Esophagus squamous epithelium (tissue), 4 donors: ENCODE measurements at regions not wholly inside any gene's neighbourhood (a gene's known extent, or its start where the extent isn't known, plus 50 kb on each side); places are given as distances from the start of the nearest gene placed in this dataset.

Experiments
- POLR2A ChIP-seq, 4 donors: fragments of 450-650 bp; IDR thresholded peaks; one replicate each; pipeline ENCODE4 v1.6.1; 2017; ENCODE audit warnings: antibody characterized with exemption in 4 of 4, mild to moderate bottlenecking in 4 of 4, moderate library complexity in 3 of 4
- TF ChIP-seq, protein P1 (sequence below), 6 experiments: fragments of 450-650 bp in 4 of 6; fragments of 200-600 bp in 2 of 6; sonication (generic) in 2 of 6; IDR thresholded peaks; one replicate each; pipeline ENCODE4 v1.5.1; 2016 to 2019; ENCODE audit warnings: antibody characterized with exemption in 6 of 6, mild to moderate bottlenecking in 4 of 6, moderate library complexity in 4 of 6

- TF ChIP-seq, protein P1, sequence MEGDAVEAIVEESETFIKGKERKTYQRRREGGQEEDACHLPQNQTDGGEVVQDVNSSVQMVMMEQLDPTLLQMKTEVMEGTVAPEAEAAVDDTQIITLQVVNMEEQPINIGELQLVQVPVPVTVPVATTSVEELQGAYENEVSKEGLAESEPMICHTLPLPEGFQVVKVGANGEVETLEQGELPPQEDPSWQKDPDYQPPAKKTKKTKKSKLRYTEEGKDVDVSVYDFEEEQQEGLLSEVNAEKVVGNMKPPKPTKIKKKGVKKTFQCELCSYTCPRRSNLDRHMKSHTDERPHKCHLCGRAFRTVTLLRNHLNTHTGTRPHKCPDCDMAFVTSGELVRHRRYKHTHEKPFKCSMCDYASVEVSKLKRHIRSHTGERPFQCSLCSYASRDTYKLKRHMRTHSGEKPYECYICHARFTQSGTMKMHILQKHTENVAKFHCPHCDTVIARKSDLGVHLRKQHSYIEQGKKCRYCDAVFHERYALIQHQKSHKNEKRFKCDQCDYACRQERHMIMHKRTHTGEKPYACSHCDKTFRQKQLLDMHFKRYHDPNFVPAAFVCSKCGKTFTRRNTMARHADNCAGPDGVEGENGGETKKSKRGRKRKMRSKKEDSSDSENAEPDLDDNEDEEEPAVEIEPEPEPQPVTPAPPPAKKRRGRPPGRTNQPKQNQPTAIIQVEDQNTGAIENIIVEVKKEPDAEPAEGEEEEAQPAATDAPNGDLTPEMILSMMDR (IDR thresholded peaks at IDR 0.05), result no peak
- no peak for TF ChIP-seq POLR2A (IDR thresholded peaks at IDR 0.05)
These were observed 146.5 kb upstream of the RAB12 start for GRCh38 chr18:8462651-8463185.
